ENCODE measurements at regions not wholly inside any gene's neighbourhood (a gene's known extent, or its start where the extent isn't known, plus 50 kb on each side); places are given as distances from the start of the nearest gene placed in this dataset.

- DNase-seq (ENCODE audit: low spot score), result no peak
- TF ChIP-seq CTCF (IDR thresholded peaks at IDR 0.05), result no peak
- H3K4me3 ChIP-seq, result no peak overlapping the region
- no peak overlapping the region for H3K27ac ChIP-seq
Measured at GRCh38 chr21:28144089-28144488, 848.6 kb downstream of the LTN1 start.

DNA sequence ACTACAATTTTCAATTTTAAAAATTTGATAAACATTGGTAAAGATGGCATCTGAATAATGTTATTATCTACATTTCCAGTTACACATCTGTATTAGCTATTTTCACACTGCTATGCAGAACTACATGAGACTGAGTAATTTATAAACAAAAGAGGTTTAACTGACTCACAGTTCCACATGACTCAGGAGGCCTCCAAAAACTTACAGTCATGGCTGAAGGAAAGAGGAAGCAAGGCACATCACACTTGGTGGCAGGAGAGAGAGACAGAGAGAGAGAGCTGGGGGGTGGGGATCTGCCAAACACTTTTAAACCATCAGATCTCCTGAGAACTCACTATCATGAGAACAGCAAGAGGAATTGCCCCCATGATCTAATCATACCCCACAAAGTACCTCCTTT, 850.0 kb downstream of the LTN1 start:
- TF ChIP-seq CTCF (IDR thresholded peaks at IDR 0.05), result no peak
- DNase-seq (ENCODE audit: low spot score), result no peak
- H3K27ac ChIP-seq, result no peak overlapping the region
- H3K4me3 ChIP-seq, result no peak overlapping the region

- Histone ChIP-seq H3K27ac (no peak overlapping the region), H3K4me3 (no peak overlapping the region)
- no peak for TF ChIP-seq CTCF (IDR thresholded peaks at IDR 0.05)
- no peak for DNase-seq (ENCODE audit: low spot score)
Measured at GRCh38 chr21:28138272-28138671, 854.4 kb downstream of the LTN1 start.

- no peak overlapping the region for H3K27ac ChIP-seq
- TF ChIP-seq CTCF (IDR thresholded peaks at IDR 0.05), result no peak
- DNase-seq (ENCODE audit: low spot score), result no peak
- no peak overlapping the region for H3K4me3 ChIP-seq
Measured at GRCh38 chr21:28136656-28137255, 855.9 kb downstream of the LTN1 start.

DNA sequence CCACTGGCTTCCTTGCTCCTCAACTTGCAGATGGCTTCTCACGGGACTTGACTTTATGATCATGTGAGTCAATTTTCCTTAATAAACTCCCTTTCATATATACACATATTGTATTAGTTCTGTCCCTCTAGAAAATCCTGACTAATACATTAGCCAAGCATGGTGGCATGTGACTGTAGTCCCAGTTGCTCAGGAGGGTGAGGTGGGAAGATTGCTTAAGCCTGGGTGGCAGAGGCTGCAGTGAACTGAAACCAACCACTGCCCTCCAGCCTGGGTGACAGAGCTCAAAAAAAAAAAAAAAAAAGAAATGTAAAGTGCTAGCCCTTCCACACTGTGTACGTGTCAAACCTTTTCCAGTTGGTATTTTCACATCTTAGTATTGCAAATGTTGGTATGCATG, 857.0 kb downstream of the LTN1 start:
- no peak for DNase-seq (ENCODE audit: low spot score)
- TF ChIP-seq CTCF (IDR thresholded peaks at IDR 0.05), result no peak
- Histone ChIP-seq H3K27ac (no peak overlapping the region), H3K4me3 (no peak overlapping the region)

GRCh38 chr21:28133116-28133515, 859.6 kb downstream of the LTN1 start:
- TF ChIP-seq CTCF (IDR thresholded peaks at IDR 0.05), result no peak
- no peak overlapping the region for H3K4me3 ChIP-seq
- H3K27ac ChIP-seq, result no peak overlapping the region
- no peak for DNase-seq (ENCODE audit: low spot score)

- Histone ChIP-seq H3K27ac (no peak overlapping the region), H3K4me3 (no peak overlapping the region)
- DNase-seq (ENCODE audit: low spot score), result no peak
- no peak for TF ChIP-seq CTCF (IDR thresholded peaks at IDR 0.05)
Measured at GRCh38 chr21:28132713-28133112, 860.0 kb downstream of the LTN1 start.

All from coronary artery (tissue), 2 donors.